Mesenchymal stem cell (in vitro differentiated cells and primary cell): ENCODE measurements at regions not wholly inside any gene's neighbourhood (a gene's known extent, or its start where the extent isn't known, plus 50 kb on each side); places are given as distances from the start of the nearest gene placed in this dataset.

Source experiments
- DNase-seq: peaks from one replicate; pipeline ENCODE4 v3.0.0-alpha.2; 2013
- H2AFZ ChIP-seq: one replicate; pipeline ENCODE4 v1.6.1; 2013; ENCODE audit warnings: low read depth, mild to moderate bottlenecking, control low read depth, inconsistent platforms, low read length, moderate library complexity
- H2AK5ac ChIP-seq: 2 replicates; pipeline ENCODE4 v1.6.1; 2013; ENCODE audit warnings: low read length, moderate library complexity, mild to moderate bottlenecking, inconsistent platforms; ENCODE audit not compliant: severe bottlenecking
- H2BK120ac ChIP-seq: one replicate; pipeline ENCODE4 v1.6.1; 2013; ENCODE audit warnings: low read depth, mild to moderate bottlenecking, inconsistent platforms, low read length, moderate library complexity
- H2BK12ac ChIP-seq, 2 experiments: one replicate each; pipeline ENCODE4 v1.6.1; 2013; ENCODE audit warnings: inconsistent platforms in 2 of 2, low read length in 2 of 2, mild to moderate bottlenecking in 2 of 2, moderate library complexity in 2 of 2, control low read depth in 1 of 2
- H2BK15ac ChIP-seq: one replicate; pipeline ENCODE4 v1.6.1; 2013; ENCODE audit warnings: mild to moderate bottlenecking, low read depth, inconsistent platforms; ENCODE audit not compliant: poor library complexity, severe bottlenecking
- H2BK5ac ChIP-seq: 2 replicates; pipeline ENCODE4 v1.6.1; 2013; ENCODE audit warnings: low read depth, mild to moderate bottlenecking, low read length, control low read depth, inconsistent platforms; ENCODE audit not compliant: poor library complexity, severe bottlenecking
- H3K14ac ChIP-seq, 2 experiments: one replicate each; pipeline ENCODE4 v1.6.1; 2013; ENCODE audit warnings: inconsistent platforms in 2 of 2, low read length in 2 of 2, control low read depth in 1 of 2, mild to moderate bottlenecking in 1 of 2, moderate library complexity in 1 of 2
- H3K18ac ChIP-seq, 2 experiments: one replicate each; pipeline ENCODE4 v1.6.1; 2013; ENCODE audit warnings: inconsistent platforms in 2 of 2, low read length in 2 of 2, control low read depth in 1 of 2, low read depth in 1 of 2, mild to moderate bottlenecking in 1 of 2
- H3K23ac ChIP-seq, 2 experiments: one replicate each; pipeline ENCODE4 v1.6.1; 2013; ENCODE audit warnings: inconsistent platforms in 2 of 2, low read length in 2 of 2, mild to moderate bottlenecking in 2 of 2, moderate library complexity in 2 of 2, control low read depth in 1 of 2
- H3K27ac ChIP-seq: 2 replicates; pipeline ENCODE4 v1.5.1; 2013; ENCODE audit warnings: mild to moderate bottlenecking, moderate library complexity, low read length, control low read depth, inconsistent platforms; ENCODE audit not compliant: poor library complexity, severe bottlenecking
- H3K27me3 ChIP-seq, 2 experiments: 2 replicates each; pipeline versions ENCODE4 v1.6.1 to v1.7.0; 2013; ENCODE audit warnings: low read length in 2 of 2, mild to moderate bottlenecking in 2 of 2, moderate library complexity in 2 of 2, control low read depth in 1 of 2, inconsistent platforms in 1 of 2; ENCODE audit not compliant: control insufficient read depth in 1 of 2, insufficient read depth in 1 of 2
- H3K36me3 ChIP-seq, 2 experiments: 2 replicates each; pipeline versions ENCODE4 v1.6.1 to v1.7.0; 2013; ENCODE audit warnings: low read length in 2 of 2, control low read depth in 1 of 2, inconsistent platforms in 1 of 2, low read depth in 1 of 2, mild to moderate bottlenecking in 1 of 2; ENCODE audit not compliant: insufficient read depth in 2 of 2, control insufficient read depth in 1 of 2
- H3K4ac ChIP-seq, 2 experiments: one replicate each; pipeline ENCODE4 v1.6.1; 2013; ENCODE audit warnings: inconsistent platforms in 2 of 2, low read length in 2 of 2, mild to moderate bottlenecking in 2 of 2, moderate library complexity in 2 of 2, control low read depth in 1 of 2, low read depth in 1 of 2
- H3K4me1 ChIP-seq: 2 replicates; pipeline ENCODE4 v1.6.1; 2013; ENCODE audit warnings: low read depth, low read length, control low read depth; ENCODE audit not compliant: control insufficient read depth, insufficient read depth
- H3K4me2 ChIP-seq: 2 replicates; pipeline ENCODE4 v1.6.1; 2013; ENCODE audit warnings: low read length, mild to moderate bottlenecking, inconsistent platforms; ENCODE audit not compliant: poor library complexity, severe bottlenecking
- H3K4me3 ChIP-seq, 2 experiments: 2 replicates each; pipeline versions ENCODE4 v1.5.1 to v1.7.0; 2013; ENCODE audit warnings: low read length in 2 of 2, mild to moderate bottlenecking in 2 of 2, control low read depth in 1 of 2, low read depth in 1 of 2; ENCODE audit not compliant: insufficient read depth in 1 of 2
- H3K79me1 ChIP-seq: replicated peaks from 2 replicates; pipeline ENCODE4 v1.6.1; 2013; ENCODE audit warnings: mild to moderate bottlenecking, control low read depth, low read length, inconsistent platforms; ENCODE audit not compliant: poor library complexity, severe bottlenecking
- H3K9ac ChIP-seq: 2 replicates; pipeline ENCODE4 v1.7.0; 2013; ENCODE audit warnings: mild to moderate bottlenecking, low read length, moderate library complexity
- H3K9me3 ChIP-seq: 2 replicates; pipeline ENCODE4 v1.7.0; 2013; ENCODE audit warnings: mild to moderate bottlenecking, low read length; ENCODE audit not compliant: control insufficient read depth
- H4K8ac ChIP-seq: one replicate; pipeline ENCODE4 v1.6.1; 2013; ENCODE audit warnings: inconsistent platforms, mild to moderate bottlenecking, low read length, moderate library complexity
- H4K91ac ChIP-seq: one replicate; pipeline ENCODE4 v1.6.1; 2013; ENCODE audit warnings: mild to moderate bottlenecking, low read length, inconsistent platforms
- WGBS: methylation state at CpG from one replicate; pipeline ENCODE4 v1.1.7; 2013; ENCODE audit warnings: mixed read lengths; 5-methylcytosine and 5-hydroxymethylcytosine counted together

DNA sequence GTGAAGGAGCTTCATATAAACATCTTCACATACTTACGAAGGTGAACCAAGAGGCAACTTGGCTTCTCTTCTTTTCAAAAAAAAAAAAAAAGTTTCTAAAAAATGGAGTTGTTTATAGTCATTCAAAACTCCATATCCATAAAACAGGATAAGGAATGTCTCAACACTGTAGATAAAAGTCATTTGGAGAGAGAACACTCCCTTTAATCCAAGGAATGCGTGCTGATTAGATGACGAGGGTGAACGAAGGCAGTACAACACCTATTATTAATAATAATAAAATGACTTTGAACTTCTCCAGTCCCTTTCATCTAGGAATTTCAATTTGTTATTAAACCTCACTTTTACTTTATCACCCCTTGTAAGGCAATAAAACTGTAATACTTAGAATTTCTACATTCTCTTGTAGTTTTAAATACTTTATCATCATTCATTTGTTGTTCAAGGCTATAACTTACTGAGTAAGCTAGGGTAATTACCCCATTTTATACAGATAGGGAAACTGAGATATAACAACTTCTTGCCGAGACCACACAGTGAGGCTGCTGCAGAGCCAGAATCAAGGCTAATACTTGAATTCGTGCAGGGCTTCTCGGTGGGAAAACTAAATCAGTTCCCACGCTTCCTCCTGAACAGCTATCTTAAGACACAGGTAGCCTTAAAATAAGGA, 377.1 kb downstream of the EFNA5 start:
- Histone ChIP-seq H3K36me3 (no peaks in the 10 kb centered on the region), H4K8ac (no peak overlapping the region), H3K14ac (no peak overlapping the region), H3K4me2 (no peak overlapping the region), H3K4me1 (peaks cover 4% of the 10 kb centered on the region), H3K79me1 (no peaks in the 10 kb centered on the region), H3K9me3 (no peaks in the 10 kb centered on the region), H2BK15ac (no peak overlapping the region), H2BK5ac (no peak overlapping the region), H3K23ac (no peak overlapping the region), H2AK5ac (no peak overlapping the region), H3K4ac (no peak overlapping the region), H2BK12ac (no peak overlapping the region), H3K27ac (no peak overlapping the region), H2AFZ (no peak overlapping the region), H3K27me3 (no peaks in the 10 kb centered on the region), H3K18ac (no peak overlapping the region), H2BK120ac (no peak overlapping the region), H3K4me3 (no peak overlapping the region), H4K91ac (no peak overlapping the region), H3K9ac (no peak overlapping the region)
- no peak for DNase-seq
- 50% methylated on average over 2 of the region's 8 CpGs for WGBS

DNA sequence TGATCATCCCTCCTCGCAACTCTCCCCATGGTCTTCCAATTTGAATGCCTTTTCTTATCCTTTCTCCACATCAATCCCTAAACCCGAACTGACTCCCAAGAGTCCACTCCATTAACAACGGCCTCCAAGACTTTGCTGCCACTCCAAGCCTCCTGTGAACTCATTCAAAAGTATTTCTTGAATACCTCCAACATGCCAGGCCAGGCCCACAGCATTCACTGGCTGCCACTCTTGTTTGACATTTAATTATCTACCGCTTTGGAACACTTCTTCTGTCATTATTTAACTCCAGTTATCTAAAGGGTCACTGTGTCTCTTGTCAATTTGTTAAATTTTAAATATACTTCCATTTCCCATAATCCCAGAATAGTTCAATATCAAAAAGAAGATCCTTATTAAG, 378.9 kb downstream of the EFNA5 start:
- H4K91ac ChIP-seq, result no peak overlapping the region
- no peak overlapping the region for H2AFZ ChIP-seq
- no peak for DNase-seq
- no peak overlapping the region for H3K9ac ChIP-seq
- no peak overlapping the region for H3K18ac ChIP-seq
- peaks cover 4% of the 10 kb centered on the region for H3K4me1 ChIP-seq
- no peak overlapping the region for H3K4me3 ChIP-seq
- no peak overlapping the region for H3K4ac ChIP-seq
- H3K79me1 ChIP-seq, result no peaks in the 10 kb centered on the region
- H3K27me3 ChIP-seq, result no peaks in the 10 kb centered on the region
- no peaks in the 10 kb centered on the region for H3K36me3 ChIP-seq
- WGBS, result 90% methylated on average over 3 of the region's 4 CpGs
- no peak overlapping the region for H2BK15ac ChIP-seq
- H2BK120ac ChIP-seq, result no peak overlapping the region
- H2BK12ac ChIP-seq, result no peak overlapping the region
- H3K23ac ChIP-seq, result no peak overlapping the region
- no peak overlapping the region for H3K27ac ChIP-seq
- no peak overlapping the region for H2BK5ac ChIP-seq
- H3K9me3 ChIP-seq, result no peaks in the 10 kb centered on the region
- H3K4me2 ChIP-seq, result no peak overlapping the region
- no peak overlapping the region for H3K14ac ChIP-seq
- H4K8ac ChIP-seq, result no peak overlapping the region
- peak overlapping the region; percentile 67 for H2AK5ac ChIP-seq

DNA sequence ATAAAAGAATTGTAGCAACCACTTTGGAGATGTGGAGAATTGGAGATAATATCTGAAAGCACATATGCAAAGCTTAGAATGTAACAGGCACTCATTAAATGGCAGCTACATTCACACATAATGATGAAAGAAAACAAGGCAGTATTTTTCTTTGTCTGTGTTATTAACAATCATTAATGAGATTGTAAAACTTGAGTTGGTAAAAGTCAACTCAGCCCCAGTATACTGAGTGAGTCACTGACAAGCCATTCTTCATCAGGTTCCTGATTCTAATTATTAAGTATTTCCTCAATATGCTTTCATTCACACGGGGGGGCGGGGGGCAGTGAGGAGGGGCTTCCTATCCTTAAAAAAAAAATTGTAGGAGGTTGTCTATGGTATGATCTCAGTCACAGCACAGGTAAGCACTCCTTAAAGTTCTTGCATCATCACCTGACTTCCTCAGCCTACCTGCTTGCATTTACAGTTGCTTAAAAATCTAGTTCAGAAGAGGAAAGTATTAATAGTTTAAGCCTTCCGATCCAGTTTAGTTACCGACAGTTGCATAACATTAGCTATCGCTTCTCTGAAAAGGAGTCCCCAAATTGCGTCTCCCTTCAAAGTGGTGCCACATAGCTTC, 379.8 kb downstream of the EFNA5 start:
- Histone ChIP-seq H2AK5ac (no peak overlapping the region), H4K91ac (no peak overlapping the region)
- no peak for DNase-seq

DNA sequence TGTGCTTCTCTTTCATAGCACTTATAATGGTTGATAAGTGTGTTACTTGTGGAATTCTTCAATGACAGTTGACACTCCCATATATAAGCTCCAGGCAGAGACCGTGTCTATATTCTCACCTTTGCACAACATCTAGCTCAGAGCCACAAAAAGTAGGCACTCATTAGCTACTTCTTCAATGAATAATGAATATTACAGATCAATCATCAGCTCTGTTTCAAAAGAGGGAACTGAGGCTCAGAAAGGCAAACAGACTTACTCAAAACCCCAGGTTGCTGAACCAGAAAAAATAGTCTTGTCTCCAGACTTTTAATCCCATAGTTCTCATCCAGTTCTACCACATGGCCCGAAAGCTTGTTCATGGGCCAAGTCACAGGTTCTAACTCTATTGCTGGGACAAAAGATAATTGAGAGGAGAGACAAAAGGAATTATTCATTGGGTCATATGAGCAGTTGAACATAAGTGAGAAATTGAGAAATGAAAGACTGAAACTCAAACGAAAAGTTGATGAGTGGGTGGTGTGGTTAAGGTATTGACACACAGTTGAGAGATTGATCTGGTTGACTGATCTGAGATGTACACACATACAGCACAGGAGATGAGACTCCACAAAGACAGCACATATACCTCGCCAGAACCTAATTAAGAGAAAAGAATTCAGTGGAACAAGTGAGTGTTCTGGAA, 381.6 kb downstream of the EFNA5 start:
- Histone ChIP-seq H3K14ac (no peak overlapping the region), H2BK15ac (no peak overlapping the region), H3K4ac (no peak overlapping the region), H3K4me1 (peaks cover 4% of the 10 kb centered on the region), H2BK12ac (no peak overlapping the region), H3K79me1 (no peaks in the 10 kb centered on the region), H3K23ac (no peak overlapping the region), H3K27me3 (no peaks in the 10 kb centered on the region), H2AK5ac (peak overlapping the region; percentile 86), H4K8ac (no peak overlapping the region), H3K18ac (no peak overlapping the region), H3K4me2 (no peak overlapping the region), H3K4me3 (no peak overlapping the region), H2BK5ac (no peak overlapping the region), H3K9me3 (no peaks in the 10 kb centered on the region), H4K91ac (no peak overlapping the region), H2AFZ (no peak overlapping the region), H3K36me3 (no peaks in the 10 kb centered on the region), H3K27ac (no peak overlapping the region), H3K9ac (no peak overlapping the region), H2BK120ac (no peak overlapping the region)
- DNase-seq, result no peak
- 99% methylated on average over 4 of the region's 4 CpGs for WGBS

More for the DNA sequence above, 379.8 kb downstream of the EFNA5 start:
- no peak overlapping the region for H4K8ac ChIP-seq
- H3K27ac ChIP-seq, result peak overlapping the region; percentile 69
- no peak overlapping the region for H3K9ac ChIP-seq
- H2BK120ac ChIP-seq, result no peak overlapping the region
- H2BK15ac ChIP-seq, result no peak overlapping the region
- no peak overlapping the region for H3K18ac ChIP-seq
- no peak overlapping the region for H2AFZ ChIP-seq
- H2BK5ac ChIP-seq, result peak overlapping the region; percentile 14
- H3K79me1 ChIP-seq, result no peaks in the 10 kb centered on the region
- no peak overlapping the region for H3K14ac ChIP-seq
- no peak overlapping the region for H3K4ac ChIP-seq
- no peak overlapping the region for H2BK12ac ChIP-seq
- H3K27me3 ChIP-seq, result no peaks in the 10 kb centered on the region
- H3K4me2 ChIP-seq, result no peak overlapping the region
- H3K4me3 ChIP-seq, result no peak overlapping the region
- no peaks in the 10 kb centered on the region for H3K36me3 ChIP-seq
- peaks cover 4% of the 10 kb centered on the region for H3K4me1 ChIP-seq
- 98% methylated on average over 4 of the region's 6 CpGs for WGBS
- H3K23ac ChIP-seq, result no peak overlapping the region
- H3K9me3 ChIP-seq, result no peaks in the 10 kb centered on the region
